HEK293 (cell line): ENCODE measurements at regions not wholly inside any gene's neighbourhood (a gene's known extent, or its start where the extent isn't known, plus 50 kb on each side); places are given as distances from the start of the nearest gene placed in this dataset.

Experiments
- ZFP3 ChIP-seq: fragments of 450-650 bp; formaldehyde crosslinking; IDR thresholded peaks from 2 replicates; pipeline ENCODE4 v1.5.1; 2016; ENCODE audit warnings: low read depth, missing biosample characterization, missing genetic modification characterization
- TF ChIP-seq, protein P1 (sequence below): fragments of 450-650 bp; formaldehyde crosslinking; IDR thresholded peaks from 2 replicates; pipeline ENCODE4 v1.5.1; 2016; ENCODE audit warnings: missing biosample characterization, missing genetic modification characterization
- TF ChIP-seq, protein P2 (sequence below): fragments of 450-650 bp; formaldehyde crosslinking; IDR thresholded peaks from 2 replicates; pipeline ENCODE4 v1.5.1; 2016; ENCODE audit warnings: missing biosample characterization, missing genetic modification characterization

DNA sequence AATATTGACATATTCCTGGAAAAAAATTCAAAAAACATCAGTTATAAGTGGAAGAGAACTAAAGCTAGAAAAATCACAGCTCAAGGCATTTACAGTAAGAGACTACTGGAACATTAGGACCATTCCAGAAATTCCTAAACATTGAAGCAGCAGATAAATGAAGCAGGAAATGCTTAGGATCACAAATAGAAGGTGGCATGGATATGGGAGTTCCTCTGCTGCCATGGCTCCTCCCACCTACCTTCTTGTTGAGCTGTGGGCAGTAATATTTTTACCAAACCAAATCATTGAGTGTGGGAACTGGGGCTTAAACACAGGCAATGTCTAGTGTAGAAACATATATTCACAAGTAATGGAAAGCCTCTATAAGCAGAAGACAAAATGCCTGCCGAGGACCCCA lies 292.8 kb downstream of the ANKRD7 start:
- TF ChIP-seq, protein P1, sequence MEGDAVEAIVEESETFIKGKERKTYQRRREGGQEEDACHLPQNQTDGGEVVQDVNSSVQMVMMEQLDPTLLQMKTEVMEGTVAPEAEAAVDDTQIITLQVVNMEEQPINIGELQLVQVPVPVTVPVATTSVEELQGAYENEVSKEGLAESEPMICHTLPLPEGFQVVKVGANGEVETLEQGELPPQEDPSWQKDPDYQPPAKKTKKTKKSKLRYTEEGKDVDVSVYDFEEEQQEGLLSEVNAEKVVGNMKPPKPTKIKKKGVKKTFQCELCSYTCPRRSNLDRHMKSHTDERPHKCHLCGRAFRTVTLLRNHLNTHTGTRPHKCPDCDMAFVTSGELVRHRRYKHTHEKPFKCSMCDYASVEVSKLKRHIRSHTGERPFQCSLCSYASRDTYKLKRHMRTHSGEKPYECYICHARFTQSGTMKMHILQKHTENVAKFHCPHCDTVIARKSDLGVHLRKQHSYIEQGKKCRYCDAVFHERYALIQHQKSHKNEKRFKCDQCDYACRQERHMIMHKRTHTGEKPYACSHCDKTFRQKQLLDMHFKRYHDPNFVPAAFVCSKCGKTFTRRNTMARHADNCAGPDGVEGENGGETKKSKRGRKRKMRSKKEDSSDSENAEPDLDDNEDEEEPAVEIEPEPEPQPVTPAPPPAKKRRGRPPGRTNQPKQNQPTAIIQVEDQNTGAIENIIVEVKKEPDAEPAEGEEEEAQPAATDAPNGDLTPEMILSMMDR (tag by site-specific recombination): no peak
- no peak for TF ChIP-seq ZFP3 (tag by site-specific recombination)
- TF ChIP-seq, protein P2, sequence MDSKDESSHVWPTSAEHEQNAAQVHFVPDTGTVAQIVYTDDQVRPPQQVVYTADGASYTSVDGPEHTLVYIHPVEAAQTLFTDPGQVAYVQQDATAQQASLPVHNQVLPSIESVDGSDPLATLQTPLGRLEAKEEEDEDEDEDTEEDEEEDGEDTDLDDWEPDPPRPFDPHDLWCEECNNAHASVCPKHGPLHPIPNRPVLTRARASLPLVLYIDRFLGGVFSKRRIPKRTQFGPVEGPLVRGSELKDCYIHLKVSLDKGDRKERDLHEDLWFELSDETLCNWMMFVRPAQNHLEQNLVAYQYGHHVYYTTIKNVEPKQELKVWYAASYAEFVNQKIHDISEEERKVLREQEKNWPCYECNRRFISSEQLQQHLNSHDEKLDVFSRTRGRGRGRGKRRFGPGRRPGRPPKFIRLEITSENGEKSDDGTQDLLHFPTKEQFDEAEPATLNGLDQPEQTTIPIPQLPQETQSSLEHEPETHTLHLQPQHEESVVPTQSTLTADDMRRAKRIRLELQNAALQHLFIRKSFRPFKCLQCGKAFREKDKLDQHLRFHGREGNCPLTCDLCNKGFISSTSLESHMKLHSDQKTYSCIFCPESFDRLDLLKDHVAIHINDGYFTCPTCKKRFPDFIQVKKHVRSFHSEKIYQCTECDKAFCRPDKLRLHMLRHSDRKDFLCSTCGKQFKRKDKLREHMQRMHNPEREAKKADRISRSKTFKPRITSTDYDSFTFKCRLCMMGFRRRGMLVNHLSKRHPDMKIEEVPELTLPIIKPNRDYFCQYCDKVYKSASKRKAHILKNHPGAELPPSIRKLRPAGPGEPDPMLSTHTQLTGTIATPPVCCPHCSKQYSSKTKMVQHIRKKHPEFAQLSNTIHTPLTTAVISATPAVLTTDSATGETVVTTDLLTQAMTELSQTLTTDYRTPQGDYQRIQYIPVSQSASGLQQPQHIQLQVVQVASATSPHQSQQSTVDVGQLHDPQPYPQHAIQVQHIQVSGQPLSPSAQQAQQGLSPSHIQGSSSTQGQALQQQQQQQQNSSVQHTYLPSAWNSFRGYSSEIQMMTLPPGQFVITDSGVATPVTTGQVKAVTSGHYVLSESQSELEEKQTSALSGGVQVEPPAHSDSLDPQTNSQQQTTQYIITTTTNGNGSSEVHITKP (tag by site-specific recombination): no peak
